NCI-H526 (cell line): ENCODE measurements at regions not wholly inside any gene's neighbourhood (a gene's known extent, or its start where the extent isn't known, plus 50 kb on each side); places are given as distances from the start of the nearest gene placed in this dataset.
"Not testable (repeated sequence)": the region's sequence is repeated elsewhere in the genome, so short reads cannot be mapped to it uniquely, and the experiment has no call there.

Experiments
- DNase-seq, 2 experiments: peaks; one replicate each; lab custom pipeline; 2025; lab: John Stamatoyannopoulos, UW

DNA sequence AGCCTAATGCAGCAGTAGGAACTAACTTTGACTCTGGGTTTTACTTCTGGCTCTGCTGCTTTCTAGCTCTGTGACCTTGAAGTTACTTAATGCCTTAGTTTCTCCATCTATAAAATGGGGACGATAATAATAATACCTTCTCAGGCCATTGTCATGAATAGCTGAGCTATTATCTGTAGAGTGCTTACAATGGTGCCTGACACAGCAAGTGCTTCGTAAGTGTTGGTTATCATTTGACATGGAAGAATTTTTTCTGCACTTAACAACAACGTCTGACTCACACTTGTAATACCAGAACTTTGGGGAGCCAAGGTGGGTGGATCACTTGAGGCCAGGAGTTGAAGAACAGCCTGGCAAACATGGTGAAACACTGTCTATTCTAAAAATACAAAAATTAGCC is 140.5 kb downstream of the ARL4A start:
- no peak for DNase-seq

DNA sequence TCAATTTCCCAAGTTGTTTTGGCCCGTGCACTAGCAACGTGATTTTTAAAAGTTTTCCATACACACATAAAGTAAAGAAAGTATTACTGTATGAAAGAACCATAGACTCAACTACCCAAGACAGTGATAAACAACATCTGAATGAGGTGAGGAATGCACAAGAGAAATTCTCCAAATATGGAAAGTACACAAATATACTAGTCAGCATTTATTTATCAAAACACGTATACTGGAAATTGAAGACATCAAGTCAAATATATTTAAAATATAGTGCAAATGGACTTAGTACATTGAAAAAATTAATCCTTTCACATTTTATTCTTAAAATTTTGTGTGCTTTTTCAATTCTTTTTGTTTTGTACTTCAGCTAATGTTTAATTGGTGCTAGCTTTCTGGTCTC is 143.6 kb downstream of the ARL4A start:
- DNase-seq = no peak

DNA sequence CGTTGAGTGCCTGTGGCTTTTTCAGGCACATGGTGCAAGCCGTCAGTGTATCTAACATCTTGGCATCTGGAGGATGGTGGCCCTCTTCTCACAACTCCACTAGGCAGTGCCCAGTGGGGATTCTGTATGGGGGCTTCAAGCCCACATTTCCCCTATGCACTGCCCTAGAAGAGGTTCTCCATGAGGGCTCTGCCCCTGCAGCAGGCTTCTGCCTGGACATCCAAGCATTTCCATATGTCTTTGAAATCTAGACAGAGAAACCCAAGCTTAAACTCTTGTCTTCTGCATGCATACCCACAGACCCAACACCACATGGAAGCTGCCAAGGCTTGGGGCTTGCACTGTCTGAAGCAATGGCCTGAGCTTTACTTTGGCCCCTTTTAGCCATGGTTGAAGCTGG is 146.4 kb downstream of the ARL4A start:
- no peak for DNase-seq

DNA sequence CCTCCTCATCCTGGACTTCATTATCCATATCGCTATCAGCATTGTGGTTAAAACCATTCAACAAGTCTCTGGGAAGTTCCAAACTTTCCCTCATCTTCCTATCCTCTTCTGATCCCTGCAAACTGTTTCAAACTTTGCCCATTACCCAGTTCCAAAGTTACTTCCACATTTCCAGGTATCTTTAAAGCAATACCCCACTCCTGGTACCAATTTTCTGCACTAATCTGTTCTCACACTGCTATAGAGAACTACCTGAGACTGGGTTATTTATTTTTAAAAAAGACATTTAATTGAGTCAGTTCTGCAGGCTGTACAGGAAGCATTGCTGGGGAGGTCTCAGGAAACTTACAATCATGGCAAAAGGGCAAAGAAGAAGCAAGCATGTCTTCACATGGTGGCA is 147.3 kb downstream of the ARL4A start:
- DNase-seq = no peak

DNA sequence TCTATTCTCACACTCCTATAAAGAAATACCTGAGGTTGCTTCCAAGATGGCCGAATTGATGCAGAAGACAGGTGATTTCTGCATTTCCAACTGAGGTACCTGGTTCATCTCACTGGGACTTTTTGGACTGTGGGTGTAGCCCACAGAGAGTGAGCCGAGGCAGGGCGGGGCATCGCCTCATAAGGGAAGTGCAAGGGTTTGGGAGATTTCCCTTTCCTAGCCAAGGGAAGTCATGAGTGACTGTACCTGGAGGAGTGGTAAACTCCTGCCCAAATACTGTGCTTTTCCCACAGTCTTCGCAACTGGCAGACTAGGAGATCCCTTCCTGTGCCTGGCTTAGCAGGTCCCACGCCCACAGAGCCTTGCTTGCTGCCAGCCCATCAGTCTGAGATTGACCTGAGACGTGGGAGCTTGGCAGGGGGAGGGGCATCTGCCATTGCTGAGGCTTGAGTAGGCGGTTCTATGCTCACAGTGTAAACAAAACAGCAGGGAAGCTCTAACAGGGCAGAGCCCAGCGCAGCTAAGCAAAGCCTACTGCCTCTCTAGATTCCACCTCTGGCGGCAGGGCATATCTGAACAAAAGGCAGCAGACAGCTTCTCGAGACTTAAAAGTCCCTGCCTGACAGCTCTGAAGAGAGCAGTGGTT is 152.2 kb downstream of the ARL4A start:
- DNase-seq = no peak

DNA sequence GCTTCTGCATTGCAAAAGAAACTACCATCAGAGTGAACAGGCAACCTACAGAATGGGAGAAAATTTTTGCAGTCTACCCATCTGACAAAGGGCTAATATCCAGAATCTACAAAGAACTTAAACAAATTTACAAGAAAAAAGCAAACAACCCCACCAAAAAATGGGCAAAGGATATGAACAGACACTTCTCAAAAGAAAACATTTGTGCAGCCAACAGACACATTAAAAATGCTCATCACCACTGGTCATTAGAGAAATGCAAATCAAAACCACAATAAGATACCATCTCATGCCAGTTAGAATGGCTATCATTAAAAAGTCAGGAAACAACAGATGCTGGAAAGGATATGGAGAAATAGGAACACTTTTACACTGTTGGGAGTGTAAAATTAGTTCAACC is 157.3 kb downstream of the ARL4A start:
- DNase-seq = not testable (repeated sequence)

DNA sequence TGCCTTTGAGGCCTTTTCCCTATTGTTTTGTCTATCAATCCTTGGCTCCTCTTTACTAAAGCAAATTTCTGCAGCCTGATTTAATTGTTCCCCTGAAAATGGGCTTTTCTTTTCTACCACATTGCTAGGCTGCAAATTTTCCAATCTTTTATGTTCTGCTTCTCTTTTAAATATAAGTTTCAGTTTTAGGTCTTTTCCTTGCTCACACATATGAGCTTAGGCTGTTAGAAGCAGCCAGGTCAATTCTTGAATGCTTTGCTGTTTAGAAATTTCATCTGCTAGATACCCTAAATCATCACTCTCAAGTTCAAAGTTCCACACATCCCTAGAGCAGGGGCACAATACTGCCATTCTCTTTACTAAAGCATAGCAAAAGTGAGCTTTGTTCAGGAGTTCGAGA is 159.6 kb downstream of the ARL4A start:
- DNase-seq = no peak

DNA sequence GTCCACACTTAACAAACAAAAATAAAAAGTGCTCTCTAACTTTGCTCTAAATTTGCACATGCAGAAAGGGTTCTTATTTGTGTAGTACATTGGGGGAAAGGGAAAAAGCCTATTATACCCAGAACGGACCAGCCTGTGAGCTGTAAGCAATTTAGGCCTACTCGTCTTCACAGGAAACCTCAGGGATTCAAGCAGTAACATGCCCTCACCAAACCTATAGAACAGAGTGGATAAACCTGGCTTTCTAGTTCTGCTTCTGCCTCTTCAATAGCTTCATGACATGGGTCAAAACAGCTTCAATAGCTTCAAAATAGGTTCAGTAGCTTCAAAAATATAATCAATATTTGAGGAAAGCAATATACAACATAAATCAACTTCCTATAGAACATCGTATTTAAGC is 163.7 kb downstream of the ARL4A start:
- no peak for DNase-seq

DNA sequence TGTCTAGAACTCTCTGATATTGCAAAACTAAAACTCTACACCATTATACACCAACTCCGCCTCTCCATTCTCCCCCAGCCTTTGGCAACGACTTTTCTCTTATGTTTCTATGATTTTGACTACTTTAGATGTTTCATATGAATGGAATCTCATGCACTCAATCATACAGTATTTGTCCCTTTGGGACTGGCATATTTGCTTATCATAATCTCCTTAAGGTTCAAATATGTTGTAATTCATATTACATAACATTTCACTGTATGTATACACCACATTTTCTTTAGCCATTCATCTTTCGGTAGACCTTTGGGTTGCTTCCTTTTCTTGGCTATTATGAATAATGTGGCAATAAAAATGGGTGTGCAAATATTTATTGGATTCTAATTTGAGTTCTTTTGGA is 164.4 kb downstream of the ARL4A start:
- DNase-seq = no peak

DNA sequence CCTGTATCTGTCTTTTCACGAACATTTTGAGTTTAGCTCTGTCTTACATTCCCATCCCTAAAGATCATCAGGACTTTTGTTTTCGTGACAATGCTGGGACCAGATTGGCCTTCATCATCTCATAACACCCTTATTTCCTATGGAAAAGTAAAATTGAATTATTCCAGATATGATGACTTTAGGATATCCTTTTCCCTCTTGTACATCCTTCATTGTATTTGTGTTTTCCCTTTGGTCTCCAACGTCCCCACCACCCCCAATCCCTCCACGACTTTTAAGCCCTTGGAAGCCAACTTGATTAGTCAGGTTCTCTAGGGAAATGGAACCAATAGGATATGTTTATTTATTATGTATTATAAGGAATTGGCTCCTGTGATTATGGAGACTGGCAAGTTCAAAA is 167.6 kb downstream of the ARL4A start:
- DNase-seq = no peak

DNA sequence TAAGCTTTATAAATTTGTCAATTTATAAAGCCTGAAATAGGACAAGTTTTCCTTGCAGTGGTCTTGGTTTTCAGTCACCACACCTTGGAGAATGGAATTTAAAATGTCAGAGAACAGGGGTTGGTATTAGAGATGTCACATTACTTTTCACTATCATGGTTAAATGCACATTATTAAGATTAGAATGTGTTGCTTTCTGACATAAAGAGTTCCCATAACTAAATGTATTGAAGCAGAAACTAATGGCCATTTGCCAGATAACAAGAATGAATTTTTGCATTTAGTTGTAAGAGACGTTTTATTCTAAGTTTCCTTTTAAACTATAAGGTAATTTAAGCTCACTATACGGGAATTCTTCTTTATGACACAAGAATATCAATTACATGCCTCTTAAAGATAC is 172.3 kb downstream of the ARL4A start:
- DNase-seq = no peak

DNA sequence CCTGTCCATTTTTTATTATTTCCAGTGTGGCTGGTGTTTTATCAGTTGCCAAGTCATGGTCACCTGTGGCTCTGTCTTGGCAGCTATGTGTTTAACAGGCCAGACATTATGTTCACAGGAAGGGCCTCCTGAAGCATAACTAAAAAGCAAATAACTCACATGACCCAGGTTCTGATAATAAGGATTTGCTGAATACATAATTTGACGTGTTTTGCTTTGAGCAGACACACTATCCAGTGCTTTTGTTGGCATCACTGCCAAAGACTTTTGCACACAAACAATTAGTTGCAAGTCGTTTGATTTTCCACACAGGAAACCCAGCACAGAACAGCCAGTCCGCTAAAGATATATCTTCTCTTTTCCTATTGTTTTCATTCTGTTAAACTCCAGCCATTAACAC is 173.6 kb downstream of the ARL4A start:
- DNase-seq = no peak

DNA sequence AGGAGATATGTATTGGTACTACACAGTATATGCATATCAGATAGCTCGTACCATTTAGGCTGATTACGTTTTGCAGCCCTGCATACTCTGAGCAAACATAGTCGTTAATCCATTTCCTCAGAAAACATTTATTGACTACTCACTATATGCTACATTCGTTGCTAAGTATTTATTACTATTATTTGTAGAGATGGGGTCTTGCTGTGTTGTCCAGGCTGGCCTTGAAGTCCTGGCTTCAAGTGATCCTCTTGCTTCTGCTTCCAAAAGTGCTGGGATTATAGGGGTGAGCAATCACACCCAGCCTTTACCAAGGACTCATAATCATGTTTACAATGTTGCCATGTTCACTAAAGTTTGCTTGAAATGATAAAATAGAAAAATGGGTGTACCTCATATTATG is 174.7 kb downstream of the ARL4A start:
- no peak for DNase-seq

DNA sequence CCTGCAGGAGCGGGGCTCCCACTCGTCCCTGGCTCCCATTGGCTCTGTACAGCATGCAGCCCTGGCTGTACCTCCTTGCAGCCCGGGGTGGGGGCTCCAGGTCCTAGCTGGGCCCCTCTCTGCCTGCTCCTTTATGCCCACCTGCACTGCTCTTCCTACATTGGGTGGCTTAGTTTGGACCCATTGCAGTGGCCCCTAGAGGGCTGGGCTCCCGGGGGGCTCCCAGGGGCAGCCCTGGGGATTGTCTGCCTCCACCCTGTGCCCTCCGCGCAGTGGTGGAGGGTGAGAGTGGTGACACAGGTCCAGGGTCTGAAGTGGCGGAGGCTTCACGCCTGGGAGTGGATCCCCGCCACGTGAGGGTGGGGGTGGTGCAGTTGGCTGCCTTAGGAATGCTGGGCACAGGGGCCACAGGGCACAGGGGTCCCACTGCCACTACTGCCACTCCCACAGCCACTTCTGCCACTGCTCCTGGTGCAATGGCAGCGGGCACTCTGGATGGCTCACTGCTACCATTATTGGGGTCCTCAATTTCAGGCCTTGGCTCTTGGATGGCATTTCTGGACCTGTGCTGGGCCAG is 177.1 kb downstream of the ARL4A start:
- DNase-seq = no peak

DNA sequence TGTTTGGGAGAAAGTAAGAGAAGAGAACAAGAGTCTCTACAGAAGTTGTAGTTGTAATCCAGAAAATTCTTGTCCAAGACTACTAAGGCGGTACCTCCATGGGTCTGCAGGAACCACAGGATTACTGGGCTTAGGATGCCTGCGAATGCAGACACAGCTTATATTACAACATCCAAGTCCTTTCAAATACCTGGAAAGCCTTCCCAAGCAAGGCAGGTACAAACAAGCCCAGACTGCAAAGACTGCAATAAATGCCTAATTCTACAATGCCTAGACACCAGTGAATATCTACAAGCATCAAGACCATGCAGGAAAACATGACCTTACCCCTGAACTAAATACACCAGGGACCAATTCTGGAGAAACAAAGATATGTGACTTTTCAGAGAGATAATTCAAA is 178.2 kb downstream of the ARL4A start:
- no peak for DNase-seq

DNA sequence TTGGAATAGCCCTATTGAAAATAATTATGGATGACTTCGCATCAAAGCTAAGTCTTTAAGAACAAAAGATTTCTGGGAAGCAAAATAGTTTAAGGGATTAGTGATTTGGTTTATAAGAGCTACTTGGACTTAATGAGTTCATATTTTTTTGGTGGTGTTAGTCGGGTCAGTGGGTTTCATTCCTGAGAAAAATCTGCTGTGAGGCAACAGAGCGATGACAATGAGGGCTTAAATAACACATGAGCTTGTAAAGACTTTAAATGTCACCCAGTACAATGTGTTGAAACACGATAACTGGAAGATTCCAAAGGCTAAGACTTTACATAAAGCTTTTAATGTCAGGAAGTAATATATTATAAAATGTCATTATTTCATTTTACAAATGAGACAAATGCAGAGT is 178.8 kb downstream of the ARL4A start:
- DNase-seq = no peak

DNA sequence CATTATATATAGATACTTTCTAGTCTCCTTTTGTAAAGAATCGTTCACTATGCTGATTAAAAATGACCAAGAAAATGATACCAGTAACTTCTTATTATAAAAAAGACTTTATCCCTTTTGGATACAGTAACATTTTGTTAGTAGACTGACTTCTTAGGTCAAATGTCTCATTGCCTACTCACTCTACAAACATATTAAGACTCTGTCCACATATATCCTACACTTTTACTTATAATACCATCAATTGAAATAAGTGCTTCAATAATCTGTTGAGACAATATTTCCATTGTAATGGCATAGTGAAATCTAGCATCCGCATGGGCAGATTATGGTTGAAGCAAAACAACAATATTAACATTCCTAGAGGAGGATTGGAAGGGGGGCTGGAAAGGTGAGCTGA is 180.6 kb downstream of the ARL4A start:
- no peak for DNase-seq

DNA sequence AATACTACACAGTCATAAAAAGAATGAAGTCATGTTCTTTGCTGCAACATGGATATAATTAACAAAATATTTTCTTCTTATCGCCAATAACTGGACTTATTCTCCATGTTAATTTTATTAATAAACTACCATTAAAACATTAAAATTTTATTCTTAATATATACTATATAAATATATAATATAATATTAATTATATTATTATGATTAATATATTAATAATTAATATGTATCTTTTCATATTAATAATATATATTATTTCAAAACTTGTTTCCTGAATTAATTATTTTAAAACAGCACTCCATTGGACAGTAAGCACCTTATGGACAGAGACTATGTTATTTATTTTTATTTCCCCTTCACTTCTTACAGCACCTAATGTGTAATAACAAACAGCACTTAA is 182.8 kb downstream of the ARL4A start:
- no peak for DNase-seq

DNA sequence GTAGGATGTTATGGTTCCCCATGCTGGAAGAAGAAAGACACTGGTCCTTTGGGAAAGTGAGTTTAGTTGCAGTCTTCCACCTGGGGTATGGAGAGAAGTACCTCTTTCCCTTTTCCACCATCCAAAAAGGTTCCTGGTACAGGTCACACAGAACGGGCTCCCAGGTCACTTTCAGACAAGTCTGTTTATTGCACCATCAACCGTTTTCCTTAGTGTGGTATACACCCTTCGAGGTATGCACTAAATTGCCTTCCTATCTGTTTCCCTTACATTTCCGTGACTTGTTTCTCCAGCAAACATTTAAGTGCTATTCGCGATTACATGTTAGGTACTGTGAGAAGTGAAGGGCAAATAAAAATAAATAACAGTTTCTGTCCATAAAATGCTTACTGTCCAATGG is 185.1 kb downstream of the ARL4A start:
- DNase-seq = no peak

DNA sequence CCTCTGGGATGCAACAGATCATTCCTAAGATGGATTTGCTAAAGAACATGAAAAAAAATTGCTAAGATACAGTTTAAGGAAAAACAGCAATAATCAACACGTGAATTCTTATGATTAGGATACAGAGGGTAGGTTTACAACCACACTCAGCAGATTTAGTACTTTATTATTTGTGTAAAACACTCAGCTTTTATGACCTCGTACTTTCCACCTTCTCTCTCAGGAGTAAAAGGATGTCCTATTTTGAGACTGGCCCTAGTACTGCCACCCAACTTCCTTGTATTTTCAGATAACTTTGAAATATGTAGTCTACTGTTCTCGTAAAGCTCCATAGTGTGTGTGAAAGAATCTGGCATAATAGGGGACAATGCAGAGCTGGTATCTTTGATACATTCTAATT is 186.1 kb downstream of the ARL4A start:
- DNase-seq = no peak

DNA sequence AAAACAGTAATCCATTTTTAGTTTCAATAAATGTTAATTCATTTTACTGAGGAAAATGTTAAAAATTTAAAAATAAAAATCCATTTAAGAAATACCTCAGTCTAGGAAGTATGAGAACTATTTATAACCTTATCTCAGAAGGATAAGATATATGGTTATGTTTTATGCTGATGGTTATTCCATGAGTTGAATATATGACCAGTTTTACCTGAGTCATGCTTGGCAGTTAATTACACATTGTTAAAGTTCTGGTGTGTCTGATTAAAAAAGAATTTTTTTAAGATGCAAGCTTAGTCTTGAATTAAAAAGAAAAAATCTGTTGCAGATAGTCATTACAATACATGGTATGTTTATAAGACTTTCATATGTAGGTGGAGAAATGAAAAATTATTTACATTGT is 191.7 kb downstream of the ARL4A start:
- DNase-seq = no peak

DNA sequence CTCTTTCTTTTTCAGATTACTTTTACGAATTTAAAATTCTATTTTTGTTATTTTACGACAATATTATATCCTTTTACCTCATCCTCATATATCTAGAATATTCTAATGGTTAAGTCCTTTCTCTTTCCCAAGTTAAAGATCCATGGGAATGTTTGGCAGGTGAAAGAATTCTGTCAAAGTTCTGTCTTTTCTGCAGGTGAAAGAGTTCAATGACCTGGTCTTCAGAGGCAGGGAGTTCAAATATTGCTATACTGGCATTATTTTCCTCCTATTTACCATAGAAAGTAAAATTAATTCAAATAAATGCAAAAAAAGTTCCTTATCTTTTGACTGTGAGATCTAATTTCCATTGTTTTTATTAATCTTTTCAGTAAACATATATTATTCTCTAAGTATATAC is 194.3 kb downstream of the ARL4A start:
- DNase-seq = no peak

DNA sequence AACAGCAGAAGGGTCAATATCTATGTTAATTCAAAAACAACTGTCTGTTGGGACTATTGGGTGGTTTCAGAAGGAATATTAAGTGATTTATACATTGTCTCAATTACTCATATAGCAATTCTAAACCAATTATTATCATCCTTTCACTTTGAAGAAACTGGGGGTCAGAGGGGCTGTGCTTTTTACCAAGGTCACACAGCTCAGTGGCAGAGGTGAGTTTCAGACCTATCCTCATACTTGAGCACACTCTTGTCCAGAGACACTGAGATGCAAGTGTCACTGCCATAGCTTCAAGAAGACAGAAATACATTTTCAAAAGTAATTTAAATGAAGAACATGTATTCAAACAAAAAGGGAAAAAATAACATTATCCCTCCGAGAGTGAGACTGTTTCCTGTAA is 195.3 kb downstream of the ARL4A start:
- DNase-seq = no peak

DNA sequence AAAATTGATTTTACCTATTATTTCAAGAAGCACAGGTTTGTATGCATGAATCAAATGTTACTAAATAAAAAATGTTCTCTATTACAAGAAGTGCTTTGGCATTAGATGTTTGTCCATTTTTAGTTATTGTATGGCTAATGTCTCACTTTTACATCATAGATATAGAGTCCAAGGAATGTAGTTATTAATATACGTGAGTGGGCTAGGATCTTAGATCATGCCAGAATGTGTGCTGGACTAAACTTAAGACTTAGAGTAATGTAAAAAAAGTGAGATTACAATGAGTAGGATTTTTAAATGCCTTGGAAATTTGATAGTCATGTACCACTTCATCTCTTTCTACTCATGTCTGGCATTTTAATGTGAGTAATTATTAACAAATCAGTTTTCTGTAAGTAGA is 196.6 kb downstream of the ARL4A start:
- no peak for DNase-seq
